ENCODE measurements at regions not wholly inside any gene's neighbourhood (a gene's known extent, or its start where the extent isn't known, plus 50 kb on each side); places are given as distances from the start of the nearest gene placed in this dataset.

- Histone ChIP-seq H2AFZ (ENCODE audit: low read length) (no peak overlapping the region), H3K79me2 (ENCODE audit: insufficient read depth, low read length) (no peaks in the 10 kb centered on the region), H3K27me3 (ENCODE audit: insufficient read depth, low read length, poor library complexity, severe bottlenecking) (no peaks in the 10 kb centered on the region), H4K20me1 (ENCODE audit: insufficient read depth, low read length, poor library complexity, severe bottlenecking) (no peaks in the 10 kb centered on the region), H3K9me3 (ENCODE audit: insufficient read depth, low read depth, low read length) (no peaks in the 10 kb centered on the region), H3K4me1 (ENCODE audit: insufficient read depth, low read length, poor library complexity, severe bottlenecking) (no peaks in the 10 kb centered on the region), H3K9me2 (replicated peaks; ENCODE audit: low read depth, low read length) (no peaks in the 10 kb centered on the region), H3K4me3 (ENCODE audit: low read length, poor library complexity, severe bottlenecking) (no peak overlapping the region), H3F3A (ENCODE audit: low read depth) (no peaks in the 10 kb centered on the region), H3K4me2 (ENCODE audit: low read depth, low read length, poor library complexity, severe bottlenecking) (no peak overlapping the region), H3K36me3 (ENCODE audit: insufficient read depth, low read length) (no peaks in the 10 kb centered on the region), H3K9ac (ENCODE audit: low read depth, low read length, poor library complexity, severe bottlenecking) (no peak overlapping the region)
- TF ChIP-seq CTCF (conservative IDR thresholded peaks at IDR 0.05; ENCODE audit: low read length) (no peak), EZH2phosphoT487 (IDR thresholded peaks at IDR 0.05; ENCODE audit: borderline replicate concordance) (no peak)
Measured at GRCh38 chr2:19224011-19224410, 134.4 kb downstream of the OSR1 start.

DNA sequence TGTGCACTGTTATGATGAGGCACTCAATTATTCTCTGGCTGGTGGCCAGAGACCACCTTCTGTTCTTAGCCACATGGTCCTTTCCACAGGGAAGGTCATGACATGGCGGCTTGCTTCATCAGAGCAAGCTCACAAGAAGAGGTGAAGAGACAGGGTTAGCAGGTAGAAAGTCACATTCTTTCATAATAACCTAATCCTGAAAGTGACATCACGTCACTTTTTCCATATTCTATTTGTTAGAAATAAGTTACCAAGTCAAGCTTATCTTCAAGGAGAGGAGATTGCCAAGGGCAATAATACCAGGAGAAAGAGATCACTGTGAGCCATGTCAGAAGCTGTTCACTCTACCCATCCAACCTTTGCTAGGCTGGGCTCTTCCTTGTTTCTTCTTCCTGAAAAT, 139.4 kb downstream of the OSR1 start:
- no peak overlapping the region for H3K9ac ChIP-seq (ENCODE audit: low read depth, low read length, poor library complexity, severe bottlenecking)
- H3K4me2 ChIP-seq (ENCODE audit: low read depth, low read length, poor library complexity, severe bottlenecking): no peak overlapping the region
- H3K79me2 ChIP-seq (ENCODE audit: insufficient read depth, low read length): no peaks in the 10 kb centered on the region
- no peaks in the 10 kb centered on the region for H3K4me1 ChIP-seq (ENCODE audit: insufficient read depth, low read length, poor library complexity, severe bottlenecking)
- no peaks in the 10 kb centered on the region for H3K9me3 ChIP-seq (ENCODE audit: insufficient read depth, low read depth, low read length)
- no peaks in the 10 kb centered on the region for H3F3A ChIP-seq (ENCODE audit: low read depth)
- no peaks in the 10 kb centered on the region for H3K9me2 ChIP-seq (replicated peaks; ENCODE audit: low read depth, low read length)
- H4K20me1 ChIP-seq (ENCODE audit: insufficient read depth, low read length, poor library complexity, severe bottlenecking): no peaks in the 10 kb centered on the region
- no peak overlapping the region for H2AFZ ChIP-seq (ENCODE audit: low read length)
- TF ChIP-seq EZH2phosphoT487 (IDR thresholded peaks at IDR 0.05; ENCODE audit: borderline replicate concordance) (no peak), CTCF (conservative IDR thresholded peaks at IDR 0.05; ENCODE audit: low read length) (no peak)
- H3K27me3 ChIP-seq (ENCODE audit: insufficient read depth, low read length, poor library complexity, severe bottlenecking): no peaks in the 10 kb centered on the region
- H3K36me3 ChIP-seq (ENCODE audit: insufficient read depth, low read length): no peaks in the 10 kb centered on the region
- no peak overlapping the region for H3K4me3 ChIP-seq (ENCODE audit: low read length, poor library complexity, severe bottlenecking)

- no peaks in the 10 kb centered on the region for H4K20me1 ChIP-seq (ENCODE audit: insufficient read depth, low read length, poor library complexity, severe bottlenecking)
- TF ChIP-seq EZH2phosphoT487 (IDR thresholded peaks at IDR 0.05; ENCODE audit: borderline replicate concordance) (no peak), CTCF (conservative IDR thresholded peaks at IDR 0.05; ENCODE audit: low read length) (no peak)
Measured at GRCh38 chr2:19218166-19218565, 140.3 kb downstream of the OSR1 start.

More at GRCh38 chr2:19218166-19218565, 140.3 kb downstream of the OSR1 start:
- Histone ChIP-seq H3K9me2 (replicated peaks; ENCODE audit: low read depth, low read length) (no peaks in the 10 kb centered on the region), H3K4me2 (ENCODE audit: low read depth, low read length, poor library complexity, severe bottlenecking) (no peak overlapping the region), H3K9me3 (ENCODE audit: insufficient read depth, low read depth, low read length) (no peaks in the 10 kb centered on the region), H3K4me3 (ENCODE audit: low read length, poor library complexity, severe bottlenecking) (no peak overlapping the region), H2AFZ (ENCODE audit: low read length) (no peak overlapping the region), H3K4me1 (ENCODE audit: insufficient read depth, low read length, poor library complexity, severe bottlenecking) (no peaks in the 10 kb centered on the region), H3K36me3 (ENCODE audit: insufficient read depth, low read length) (no peaks in the 10 kb centered on the region), H3K9ac (ENCODE audit: low read depth, low read length, poor library complexity, severe bottlenecking) (no peak overlapping the region), H3K79me2 (ENCODE audit: insufficient read depth, low read length) (no peaks in the 10 kb centered on the region), H3F3A (ENCODE audit: low read depth) (no peaks in the 10 kb centered on the region), H3K27me3 (ENCODE audit: insufficient read depth, low read length, poor library complexity, severe bottlenecking) (no peaks in the 10 kb centered on the region)

All from Loucy (cell line).